GM19240 (cell line): ENCODE measurements at regions not wholly inside any gene's neighbourhood (a gene's known extent, or its start where the extent isn't known, plus 50 kb on each side); places are given as distances from the start of the nearest gene placed in this dataset.

ENCODE experiments used
- DNase-seq: peaks from one replicate; pipeline ENCODE4 v3.0.0; 2011; ENCODE audit warnings: low spot score; ENCODE audit not compliant: insufficient read length

DNA sequence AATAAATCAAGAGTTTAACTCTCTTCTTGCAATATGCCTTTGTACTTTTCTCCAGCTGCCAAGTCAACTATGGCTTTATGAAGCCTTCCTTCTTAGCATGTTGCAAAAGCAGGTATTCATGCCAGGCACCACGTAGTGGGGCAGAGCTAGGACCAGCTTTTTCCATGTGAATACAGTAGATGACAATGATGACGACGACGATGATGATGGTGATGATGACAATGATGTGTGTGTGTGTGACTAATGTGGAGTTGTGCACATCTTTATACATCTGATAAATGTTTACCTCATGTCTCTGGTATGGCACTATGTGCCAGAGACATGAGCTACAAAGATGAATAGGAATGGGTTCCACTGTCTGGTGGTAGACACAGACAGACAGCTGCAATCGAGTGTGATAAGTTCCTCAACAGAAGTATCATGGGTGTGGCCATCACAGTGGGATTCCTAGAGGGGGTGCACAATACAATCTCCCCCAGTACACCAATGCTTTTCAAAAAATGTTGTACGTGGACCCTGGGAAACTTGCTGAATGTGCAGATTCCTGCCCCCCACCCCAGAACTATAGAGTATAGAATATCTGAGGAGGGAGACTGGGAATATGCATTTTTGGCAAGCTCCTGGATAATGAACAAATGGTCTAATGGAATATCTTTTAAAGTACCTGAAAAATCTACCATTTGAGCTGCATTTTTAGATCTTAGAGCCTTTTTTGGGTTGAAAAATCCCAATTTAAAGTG lies 183.4 kb downstream of the ABCC12 start:
- DNase-seq: no peak

- DNase-seq: no peak
These were observed 184.6 kb downstream of the ABCC12 start for GRCh38 chr16:47971225-47971624.

GRCh38 chr16:47970291-47970931 lies 185.4 kb downstream of the ABCC12 start:
- DNase-seq: no peak

DNA sequence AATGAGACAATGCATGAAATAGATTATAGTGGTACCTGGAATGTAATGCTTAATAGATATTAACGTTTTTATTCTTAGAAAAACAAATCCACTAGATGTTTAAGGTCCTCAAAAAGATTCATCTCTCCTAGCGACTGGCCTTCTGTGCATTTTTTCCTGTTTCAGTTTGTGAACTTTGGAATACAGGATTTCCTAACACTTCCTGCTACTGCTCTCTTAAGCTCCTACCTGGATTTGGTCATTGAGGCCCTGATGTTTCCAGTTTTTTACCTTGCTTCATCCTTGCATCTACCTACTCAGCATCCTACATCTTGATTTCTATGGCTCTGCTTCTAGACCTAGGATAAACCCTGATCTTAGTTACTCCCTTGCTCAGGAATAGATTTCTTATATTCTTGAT lies 188.4 kb downstream of the ABCC12 start:
- DNase-seq: no peak

DNA sequence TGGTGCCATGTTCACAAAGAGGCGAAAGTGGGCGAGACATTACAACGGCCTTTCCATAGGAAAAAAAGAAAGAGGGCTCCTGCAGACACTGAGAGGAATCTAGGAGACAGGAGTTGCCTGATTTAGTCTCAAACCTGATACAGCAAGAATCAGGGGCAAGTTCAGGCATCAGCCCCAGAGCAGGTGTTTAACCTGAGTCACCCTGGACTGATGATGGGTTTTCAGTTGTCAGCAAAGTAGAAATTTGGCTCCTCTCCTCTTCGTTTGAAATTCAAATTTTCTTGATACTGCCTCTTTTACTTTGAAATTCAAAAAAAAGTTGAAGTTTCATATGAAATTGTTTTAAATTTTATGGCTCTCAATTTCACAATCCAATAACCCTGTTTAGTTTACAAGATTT lies 189.5 kb downstream of the ABCC12 start:
- no peak for DNase-seq

DNA sequence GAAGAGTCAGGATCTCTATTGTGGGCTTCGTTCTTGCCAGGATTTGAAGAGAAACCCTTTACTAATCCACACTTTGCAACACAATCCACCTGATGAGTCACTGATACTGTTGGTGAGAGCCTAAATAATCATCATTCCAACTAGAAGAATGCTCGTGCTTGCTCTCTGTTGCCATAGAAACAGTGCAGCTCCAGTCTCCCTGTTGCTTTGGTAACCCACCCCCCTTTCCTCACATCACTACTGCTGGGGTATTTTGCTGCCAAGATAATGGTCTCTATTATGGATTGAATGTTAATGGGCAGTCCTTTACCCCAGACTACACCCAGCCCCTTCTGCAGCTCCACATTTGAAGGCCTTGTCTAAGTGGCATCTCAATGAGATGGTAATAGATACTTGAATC lies 190.4 kb downstream of the ABCC12 start:
- no peak for DNase-seq

DNA sequence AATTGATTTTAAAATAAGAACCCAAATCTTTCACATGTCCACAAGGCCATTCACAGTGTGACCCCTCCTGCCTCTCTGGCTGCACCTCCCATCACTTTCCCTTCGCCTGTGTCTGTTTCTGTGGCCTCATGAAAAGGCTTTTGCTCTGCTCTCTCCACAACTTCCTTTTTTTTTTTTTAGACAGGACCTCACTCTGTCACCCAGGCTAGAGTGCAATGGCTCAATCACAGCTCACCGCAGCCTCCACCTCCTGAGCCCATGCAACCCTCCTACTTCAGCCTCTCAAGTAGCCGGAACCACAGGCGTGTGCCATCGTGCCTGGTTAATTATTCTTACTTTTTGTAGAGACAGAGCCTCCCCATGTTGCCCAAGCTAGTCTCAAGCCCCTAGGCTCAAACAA lies 197.1 kb downstream of the ABCC12 start:
- no peak for DNase-seq

GRCh38 chr16:47956916-47957315 lies 198.9 kb downstream of the ABCC12 start:
- no peak for DNase-seq

DNA sequence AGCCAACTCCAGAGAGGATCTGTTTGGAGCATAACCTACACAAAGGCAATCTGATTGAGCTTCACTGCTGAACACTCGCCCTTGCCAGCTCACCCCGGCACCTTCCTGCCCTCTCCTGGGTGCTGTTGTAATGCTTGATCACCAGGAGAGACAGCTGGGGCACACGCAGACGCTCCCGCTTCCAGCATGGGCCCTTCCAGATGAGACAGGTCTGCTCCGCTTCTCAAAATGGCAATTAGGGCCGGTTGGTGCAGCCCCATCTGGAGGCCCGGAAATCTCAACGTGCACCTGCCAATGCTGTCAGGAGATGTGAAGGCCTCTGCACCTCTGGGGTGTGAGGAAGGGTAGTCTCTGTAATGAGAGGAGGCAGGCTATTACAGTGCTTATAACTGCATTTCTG lies 206.1 kb downstream of the ABCC12 start:
- DNase-seq: no peak

GRCh38 chr16:47949276-47949675 lies 206.5 kb downstream of the ABCC12 start:
- DNase-seq: no peak

DNA sequence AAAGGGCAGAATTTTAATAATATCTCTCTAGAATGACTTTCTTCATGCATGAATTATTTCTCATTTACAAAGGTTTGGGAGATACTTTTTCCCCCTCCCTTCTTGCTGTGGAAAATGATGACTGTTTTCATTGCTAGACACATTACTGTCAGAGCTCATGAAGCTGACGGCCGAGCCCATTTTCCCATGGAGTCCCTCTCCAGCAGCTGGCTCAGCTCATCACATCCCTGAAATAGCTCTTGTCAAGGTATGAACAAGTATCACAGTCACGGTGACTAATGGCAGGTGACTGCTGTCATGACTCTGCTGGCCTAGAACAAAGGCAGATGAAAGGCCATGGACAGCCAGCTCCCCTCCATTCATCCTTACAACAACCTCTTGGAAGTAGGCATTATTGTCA lies 208.1 kb downstream of the ABCC12 start:
- no peak for DNase-seq

GRCh38 chr16:47946092-47946491 lies 209.7 kb downstream of the ABCC12 start:
- DNase-seq: no peak

- no peak for DNase-seq
These were observed 211.2 kb downstream of the ABCC12 start for GRCh38 chr16:47944589-47944988.

DNA sequence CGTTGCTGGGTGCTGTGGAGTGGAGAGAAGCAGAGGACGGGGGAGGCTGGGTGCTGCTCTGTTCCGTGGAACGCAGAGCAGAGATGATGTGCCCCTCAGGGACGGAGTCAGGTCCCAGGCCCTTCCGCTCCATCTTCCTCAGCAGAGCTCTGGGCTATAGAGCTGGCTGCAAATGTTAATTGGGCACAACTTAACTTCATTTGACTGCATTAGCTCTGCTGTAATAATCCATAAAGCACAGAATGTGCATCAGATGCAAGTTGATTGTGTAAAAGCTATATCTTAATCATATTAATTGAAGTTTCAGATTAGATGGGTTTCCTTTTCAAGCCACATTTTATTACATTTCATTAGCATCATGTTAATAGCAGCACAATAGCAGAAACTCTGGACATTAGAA lies 212.6 kb downstream of the ABCC12 start:
- DNase-seq: no peak

DNA sequence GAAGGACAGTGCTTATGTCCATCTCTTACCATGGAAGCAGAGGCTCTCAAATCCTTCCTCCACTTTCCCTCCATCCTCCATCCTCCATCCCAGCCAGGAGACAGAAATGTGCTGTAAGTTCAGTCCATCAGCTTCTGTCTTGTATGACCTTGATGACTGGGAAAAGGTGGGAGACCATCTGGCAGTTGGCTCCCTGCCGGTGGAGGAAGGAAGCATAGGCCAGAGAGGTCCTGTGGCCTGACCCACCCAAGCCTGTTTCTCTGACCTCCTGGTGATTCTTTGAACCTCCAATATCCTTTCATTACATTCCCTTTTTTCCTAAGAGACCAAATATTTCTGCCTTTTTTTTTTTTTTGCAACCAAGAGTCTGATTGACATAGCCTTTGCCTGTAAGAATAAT lies 215.3 kb downstream of the ABCC12 start:
- DNase-seq: no peak

DNA sequence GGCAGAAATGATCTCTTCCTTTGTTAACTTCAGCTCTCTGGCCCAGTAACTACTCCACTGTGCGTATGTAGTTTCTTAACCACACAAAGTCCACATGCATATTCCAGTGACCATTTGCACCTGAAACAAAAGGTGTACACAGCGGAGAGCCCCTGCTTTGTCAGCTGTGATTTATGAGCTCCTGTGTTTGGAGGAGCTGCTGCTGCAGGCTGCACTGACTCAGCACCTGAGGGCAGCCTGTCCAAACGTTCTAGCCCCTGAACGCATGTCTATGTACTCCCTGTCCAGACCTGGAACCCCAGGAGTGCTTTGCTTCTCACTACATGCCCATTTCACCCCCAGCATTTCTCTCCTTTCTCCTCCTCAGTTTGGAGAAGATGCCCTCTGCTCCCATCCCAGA lies 216.1 kb downstream of the ABCC12 start:
- DNase-seq: no peak

- DNase-seq: no peak
These were observed 217.5 kb downstream of the ABCC12 start for GRCh38 chr16:47938272-47938671.

- DNase-seq: no peak
These were observed 227.8 kb downstream of the ABCC12 start for GRCh38 chr16:47928008-47928407.

- DNase-seq: no peak
These were observed 228.5 kb downstream of the ABCC12 start for GRCh38 chr16:47927330-47927729.

- DNase-seq: no peak
These were observed 229.9 kb downstream of the ABCC12 start for GRCh38 chr16:47925811-47926460.

GRCh38 chr16:47924950-47925349 lies 230.8 kb downstream of the ABCC12 start:
- no peak for DNase-seq

GRCh38 chr16:47921535-47921934 lies 234.3 kb downstream of the ABCC12 start:
- no peak for DNase-seq

GRCh38 chr16:47920709-47921108 lies 235.1 kb downstream of the ABCC12 start:
- no peak for DNase-seq
